GM12872 (cell line): ENCODE measurements at regions not wholly inside any gene's neighbourhood (a gene's known extent, or its start where the extent isn't known, plus 50 kb on each side); places are given as distances from the start of the nearest gene placed in this dataset.

ENCODE experiments used
- TF ChIP-seq, protein P1 (sequence below): IDR thresholded peaks from 3 replicates; pipeline ENCODE4 v1.5.1; 2011; ENCODE audit warnings: low read depth, mild to moderate bottlenecking, low read length, moderate library complexity; ENCODE audit not compliant: insufficient read depth

DNA sequence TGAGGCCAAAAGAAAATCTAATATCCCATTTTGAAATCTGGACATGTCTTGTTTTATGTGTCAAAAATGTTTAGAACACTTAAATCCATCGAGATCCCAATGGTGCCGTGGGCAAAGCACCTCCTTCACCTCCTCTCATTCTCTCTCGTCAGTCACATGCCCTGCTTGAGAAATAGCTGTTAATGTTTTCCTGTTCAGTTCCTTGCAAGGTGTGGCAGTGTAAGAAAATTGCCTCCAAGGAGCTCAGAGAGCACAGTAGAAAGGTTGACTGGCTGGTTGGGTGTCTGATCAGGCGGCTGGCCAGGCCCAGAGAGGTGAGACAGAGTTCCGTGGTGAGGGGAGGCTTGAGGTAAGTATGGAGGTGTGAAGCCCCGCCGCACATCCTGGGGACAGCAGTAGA, 210.2 kb downstream of the TSN start:
- TF ChIP-seq, protein P1, sequence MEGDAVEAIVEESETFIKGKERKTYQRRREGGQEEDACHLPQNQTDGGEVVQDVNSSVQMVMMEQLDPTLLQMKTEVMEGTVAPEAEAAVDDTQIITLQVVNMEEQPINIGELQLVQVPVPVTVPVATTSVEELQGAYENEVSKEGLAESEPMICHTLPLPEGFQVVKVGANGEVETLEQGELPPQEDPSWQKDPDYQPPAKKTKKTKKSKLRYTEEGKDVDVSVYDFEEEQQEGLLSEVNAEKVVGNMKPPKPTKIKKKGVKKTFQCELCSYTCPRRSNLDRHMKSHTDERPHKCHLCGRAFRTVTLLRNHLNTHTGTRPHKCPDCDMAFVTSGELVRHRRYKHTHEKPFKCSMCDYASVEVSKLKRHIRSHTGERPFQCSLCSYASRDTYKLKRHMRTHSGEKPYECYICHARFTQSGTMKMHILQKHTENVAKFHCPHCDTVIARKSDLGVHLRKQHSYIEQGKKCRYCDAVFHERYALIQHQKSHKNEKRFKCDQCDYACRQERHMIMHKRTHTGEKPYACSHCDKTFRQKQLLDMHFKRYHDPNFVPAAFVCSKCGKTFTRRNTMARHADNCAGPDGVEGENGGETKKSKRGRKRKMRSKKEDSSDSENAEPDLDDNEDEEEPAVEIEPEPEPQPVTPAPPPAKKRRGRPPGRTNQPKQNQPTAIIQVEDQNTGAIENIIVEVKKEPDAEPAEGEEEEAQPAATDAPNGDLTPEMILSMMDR = no peak

DNA sequence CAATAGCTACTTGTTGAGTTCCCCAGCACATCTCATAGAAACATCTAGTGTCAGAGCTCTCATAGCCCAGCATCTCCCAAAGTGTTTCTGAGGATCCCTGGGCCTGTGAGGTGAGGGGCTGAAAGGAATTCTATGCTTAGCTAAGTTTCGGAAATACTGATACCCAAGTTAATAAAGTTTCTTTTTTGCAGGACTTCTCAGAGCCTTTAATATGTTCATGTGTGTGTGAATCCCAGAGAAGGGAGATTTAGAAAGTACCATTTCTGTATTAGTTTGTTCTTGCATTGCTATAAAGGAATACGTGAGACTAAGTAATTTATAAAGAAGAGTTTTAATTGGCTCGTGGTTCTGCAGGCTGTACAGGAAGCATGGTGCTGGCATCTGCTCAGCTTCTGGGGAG, 211.2 kb downstream of the TSN start:
- TF ChIP-seq, protein P1 = no peak

DNA sequence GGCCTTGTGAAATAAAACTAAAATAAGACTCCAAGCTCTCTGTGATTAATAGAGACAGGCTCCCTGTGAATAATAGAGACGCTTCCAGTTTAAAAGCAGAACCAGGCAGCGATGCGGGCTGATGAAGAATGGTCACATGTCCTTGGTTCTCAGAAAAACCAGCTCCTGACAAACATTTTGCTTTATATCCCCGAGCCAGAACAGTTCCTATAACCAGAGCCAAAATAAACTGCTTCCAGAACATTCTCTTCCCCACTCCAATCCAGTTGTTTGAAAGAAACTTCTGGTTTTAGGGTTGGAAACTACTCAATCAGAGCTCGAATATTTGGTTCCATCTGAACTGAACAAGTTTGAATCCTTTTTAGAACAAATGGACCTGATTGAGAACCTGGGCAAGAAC, 213.7 kb downstream of the TSN start:
- TF ChIP-seq, protein P1 = no peak

DNA sequence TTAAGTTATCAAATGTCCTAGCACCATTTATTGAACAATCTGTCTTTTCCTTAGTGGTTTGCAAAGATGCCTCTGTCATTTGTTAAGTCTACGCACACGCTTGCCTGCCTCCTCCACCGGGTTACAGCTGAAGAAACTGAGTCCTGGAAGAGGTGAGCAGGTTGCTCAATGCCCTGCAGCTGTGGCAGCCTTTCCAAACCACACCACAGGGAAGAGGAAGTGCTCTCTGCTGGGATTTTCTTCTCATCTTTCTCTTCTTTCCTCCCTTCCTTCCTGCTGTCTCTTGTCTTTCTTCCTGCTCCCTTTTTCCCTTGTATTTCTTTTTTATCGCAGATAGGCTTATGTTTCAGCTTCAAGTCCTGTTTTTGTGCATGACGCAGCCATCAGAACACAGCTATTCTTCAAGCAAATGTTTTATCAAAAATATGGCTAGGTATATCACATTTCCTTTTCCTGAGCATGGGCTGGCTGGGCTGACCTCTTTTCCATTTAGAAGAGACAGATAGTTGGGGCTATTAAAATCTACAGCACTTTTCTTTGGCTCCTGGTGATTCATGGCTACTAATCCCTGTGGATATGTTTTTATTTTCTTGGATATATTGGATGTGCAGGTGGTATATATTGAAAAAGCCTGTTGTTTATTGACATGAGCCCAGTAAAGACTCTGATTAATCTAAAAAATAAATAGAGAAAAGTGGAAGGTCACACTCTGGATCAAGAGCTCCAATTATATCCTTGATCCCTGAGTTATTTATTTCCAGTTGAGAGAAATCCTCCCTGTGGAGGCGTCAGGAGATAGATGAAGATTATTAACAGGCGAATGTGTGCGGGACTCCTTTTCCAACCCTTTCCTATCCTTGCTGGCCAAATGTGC, 214.6 kb downstream of the TSN start:
- TF ChIP-seq, protein P1 = no peak

DNA sequence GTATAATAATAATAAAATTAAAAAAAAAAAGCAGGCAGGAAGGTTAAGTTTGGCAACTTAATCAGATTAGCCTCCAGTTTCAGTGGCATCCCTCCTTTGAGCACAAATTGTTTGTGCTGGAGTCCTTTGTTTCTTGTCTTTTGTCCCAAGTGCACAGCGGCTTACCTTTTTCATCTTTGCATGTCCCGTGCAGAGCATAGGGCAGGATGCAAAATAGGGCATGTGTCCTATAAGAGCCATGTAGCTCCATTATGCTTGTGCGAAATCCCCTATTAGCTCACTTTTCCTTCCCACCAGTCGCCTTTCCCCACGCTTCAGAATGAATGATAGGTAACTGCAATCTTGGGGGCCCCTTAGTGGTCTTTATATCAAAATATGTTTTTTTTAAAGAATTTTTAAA, 216.8 kb downstream of the TSN start:
- TF ChIP-seq, protein P1 = no peak

DNA sequence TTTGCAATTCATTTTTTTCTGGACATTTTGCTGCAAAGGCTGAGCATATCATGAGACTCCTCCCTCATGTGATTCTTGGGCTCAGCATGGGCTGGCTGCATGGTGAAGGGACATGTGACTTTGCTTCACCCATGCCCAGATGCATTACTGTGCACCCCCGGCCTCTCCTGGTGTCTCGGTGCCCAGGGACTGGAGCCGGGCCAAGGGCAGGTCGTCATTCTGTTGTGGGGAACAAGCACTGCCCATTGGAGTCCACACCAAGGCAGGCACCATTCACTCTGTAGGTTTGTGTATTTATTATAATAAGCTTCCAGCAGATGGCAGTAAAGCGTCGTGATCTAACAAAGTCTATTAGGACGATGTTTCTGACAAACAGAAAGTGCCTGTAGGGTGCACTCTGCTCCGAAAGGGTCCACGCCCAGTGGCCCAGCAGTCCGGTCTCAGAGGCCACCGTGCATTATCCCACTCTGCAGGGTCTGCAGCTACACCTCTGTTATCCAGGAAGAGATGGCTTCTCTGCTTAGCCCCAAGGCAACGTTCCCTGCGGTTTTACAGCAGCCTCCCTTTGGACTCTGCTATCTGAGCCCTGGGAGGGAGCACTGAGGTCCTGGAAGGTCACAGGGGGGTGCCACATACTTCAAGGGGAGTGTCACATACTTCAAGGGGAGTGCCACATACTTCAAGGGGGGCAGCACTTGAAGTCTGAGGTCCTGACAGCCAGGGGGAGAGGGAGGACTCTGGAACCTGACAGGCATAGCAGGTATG, 219.6 kb downstream of the TSN start:
- TF ChIP-seq, protein P1 = peak; percentile 63

DNA sequence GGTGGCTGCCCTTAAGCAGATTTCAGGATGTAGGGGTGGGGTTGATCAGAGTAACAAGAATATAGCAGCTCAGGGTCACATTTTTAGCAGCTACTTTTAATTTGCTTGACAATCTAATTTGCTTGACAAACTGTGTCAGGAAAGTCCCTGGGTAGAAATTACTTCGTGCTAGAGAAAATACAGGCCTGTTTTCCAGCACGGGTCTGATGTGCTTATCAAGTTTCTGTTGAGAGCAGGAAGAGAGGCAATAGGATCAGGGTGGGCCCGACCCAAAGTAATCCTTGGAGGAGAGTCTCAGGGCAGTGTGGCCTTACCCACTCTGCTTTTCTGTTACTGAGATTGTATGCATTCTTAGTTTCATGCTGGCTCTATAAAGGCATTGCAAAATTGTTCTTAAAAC, 221.5 kb downstream of the TSN start:
- TF ChIP-seq, protein P1 = no peak
